Erythroblast (primary cell): ENCODE measurements at regions not wholly inside any gene's neighbourhood (a gene's known extent, or its start where the extent isn't known, plus 50 kb on each side); places are given as distances from the start of the nearest gene placed in this dataset.

Source experiments
- GATA1 ChIP-seq: IDR thresholded peaks from 2 replicates; pipeline ENCODE4 v1.6.1; 2011; ENCODE audit warnings: low read depth, mild to moderate bottlenecking, control low read depth, low read length, moderate library complexity
- POLR2A ChIP-seq: IDR thresholded peaks from 2 replicates; pipeline ENCODE4 v1.6.1; 2011; ENCODE audit warnings: mild to moderate bottlenecking, low read length

- TF ChIP-seq POLR2A (no peak), GATA1 (no peak)
These were observed 344.0 kb downstream of the FAT4 start for GRCh38 chr4:125658773-125659172.
